Left lung (tissue), 4 donors: ENCODE measurements at regions not wholly inside any gene's neighbourhood (a gene's known extent, or its start where the extent isn't known, plus 50 kb on each side); places are given as distances from the start of the nearest gene placed in this dataset.

ENCODE experiments used
- ATAC-seq: fragments of 200-7000 bp; cut with Tn5 transposase; one replicate; pipeline ENCODE4 v1.9.1; 2020; ENCODE audit warnings: moderate library complexity
- DNase-seq, 4 donors: peaks; one replicate each; pipeline ENCODE4 v3.0.0-alpha.2; 2013 to 2020
- H3K27ac ChIP-seq, 2 donors: fragments of 200-600 bp; sonication (generic) in 1 of 2; one replicate each; pipeline versions ENCODE4 v1.5.0 to v1.8.0; 2020 to 2021
- H3K27me3 ChIP-seq, 2 donors: fragments of 200-600 bp; sonication (generic) in 1 of 2; one replicate each; pipeline versions ENCODE4 v1.5.0 to v1.8.0; 2020 to 2021
- H3K36me3 ChIP-seq, 2 donors: fragments of 200-600 bp; sonication (generic) in 1 of 2; one replicate each; pipeline versions ENCODE4 v1.5.0 to v1.8.0; 2020 to 2021
- H3K4me1 ChIP-seq, 2 donors: fragments of 200-600 bp; one replicate each; pipeline ENCODE4 v1.8.0; 2021
- H3K4me3 ChIP-seq, 2 donors: fragments of 200-600 bp; sonication (generic) in 1 of 2; one replicate each; pipeline versions ENCODE4 v1.5.0 to v1.8.0; 2020 to 2021; ENCODE audit warnings: mild to moderate bottlenecking in 1 of 2
- H3K9me3 ChIP-seq, 2 donors: fragments of 200-600 bp; sonication (generic) in 1 of 2; one replicate each; pipeline versions ENCODE4 v1.5.0 to v1.8.0; 2020 to 2021
- CTCF ChIP-seq, 2 donors: fragments of 200-600 bp; sonication (generic) in 1 of 2; IDR thresholded peaks; one replicate each; pipeline versions ENCODE4 v1.5.0 to v1.8.0; 2021; ENCODE audit warnings: antibody characterized with exemption in 2 of 2
- intact Hi-C, 2 donors: fragments of 100-400 bp; cut with DNase I; formaldehyde crosslinking; loops; one replicate each; pipeline versions ENCODE4 v1.11.2 to v1.14.2; 2022
- donor health status: DM: no; HTN: yes; CAD: no.
- donor health status: DM: no; HTN: no; CAD: no.

DNA sequence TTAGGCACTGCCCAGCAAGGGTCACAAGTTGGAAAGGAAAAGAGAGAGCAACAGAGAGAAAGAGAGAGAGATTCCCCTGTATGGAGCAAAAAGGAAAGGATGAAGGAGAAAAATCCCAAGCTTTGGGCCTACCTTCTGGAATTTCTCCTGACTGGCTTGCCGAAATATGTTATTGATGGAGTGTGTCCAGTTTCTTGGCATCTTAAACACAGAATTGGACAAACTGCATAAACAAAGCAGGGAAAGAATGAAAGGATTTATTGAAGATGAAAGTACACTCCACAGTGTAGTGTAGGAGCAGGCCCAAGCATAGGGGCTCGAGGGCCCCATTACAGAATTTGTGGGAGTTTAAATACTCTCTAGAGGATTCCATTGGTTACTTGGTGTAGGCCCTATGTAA lies 627.8 kb upstream of the CNTNAP2 start:
- ATAC-seq (no peak), DNase-seq (peak in 2 of 4 donors; percentile 22 to 24)
- no peaks in the 10 kb centered on the region for H3K4me1 ChIP-seq
- H3K36me3 ChIP-seq = no peaks in the 10 kb centered on the region
- H3K27me3 ChIP-seq = no peaks in the 10 kb centered on the region
- no peak overlapping the region for H3K4me3 ChIP-seq
- intact Hi-C loops = no loop called here
- peaks cover 0 to 37% of the 10 kb centered on the region in 2 donors for H3K9me3 ChIP-seq
- H3K27ac ChIP-seq = no peak overlapping the region
- no peak for TF ChIP-seq CTCF (IDR thresholded peaks at IDR 0.05)

GRCh38 chr7:145481985-145482384 lies 634.6 kb upstream of the CNTNAP2 start:
- Histone ChIP-seq H3K4me1 (no peaks in the 10 kb centered on the region), H3K36me3 (no peaks in the 10 kb centered on the region), H3K9me3 (peaks cover 0 to 17% of the 10 kb centered on the region in 2 donors), H3K4me3 (no peak overlapping the region), H3K27me3 (no peaks in the 10 kb centered on the region), H3K27ac (no peak overlapping the region)
- ATAC-seq (no peak), DNase-seq (no peak)
- intact Hi-C loops = no loop called here
- TF ChIP-seq CTCF (IDR thresholded peaks at IDR 0.05) = no peak

- ATAC-seq = no peak
- H3K36me3 ChIP-seq = no peaks in the 10 kb centered on the region
Measured at GRCh38 chr7:145478541-145478940, 638.1 kb upstream of the CNTNAP2 start.

GRCh38 chr7:145474009-145474686 lies 638.3 kb upstream of the TPK1 start:
- Histone ChIP-seq H3K9me3 (peaks cover 0 to 6% of the 10 kb centered on the region in 2 donors), H3K4me3 (no peak overlapping the region), H3K27me3 (no peaks in the 10 kb centered on the region), H3K27ac (no peak overlapping the region), H3K36me3 (no peaks in the 10 kb centered on the region), H3K4me1 (no peaks in the 10 kb centered on the region)
- DNase-seq = peak in 1 of 4 donors; percentile 15
- ATAC-seq = no peak
- intact Hi-C loops = no loop called here
- no peak for TF ChIP-seq CTCF (IDR thresholded peaks at IDR 0.05)

More at GRCh38 chr7:145478541-145478940, 638.1 kb upstream of the CNTNAP2 start:
- no peak for TF ChIP-seq CTCF (IDR thresholded peaks at IDR 0.05)
- intact Hi-C loops = no loop called here
- DNase-seq = no peak
- no peak overlapping the region for H3K4me3 ChIP-seq
- H3K4me1 ChIP-seq = no peaks in the 10 kb centered on the region
- H3K27me3 ChIP-seq = no peaks in the 10 kb centered on the region
- H3K9me3 ChIP-seq = peaks cover 0 to 10% of the 10 kb centered on the region in 2 donors
- no peak overlapping the region for H3K27ac ChIP-seq

GRCh38 chr7:145471883-145472282 lies 636.0 kb upstream of the TPK1 start:
- no peak overlapping the region for H3K27ac ChIP-seq
- H3K9me3 ChIP-seq = peaks cover 0 to 6% of the 10 kb centered on the region in 2 donors
- H3K4me1 ChIP-seq = no peaks in the 10 kb centered on the region
- ATAC-seq = no peak
- intact Hi-C loops = no loop called here
- no peaks in the 10 kb centered on the region for H3K36me3 ChIP-seq
- no peak for TF ChIP-seq CTCF (IDR thresholded peaks at IDR 0.05)
- H3K27me3 ChIP-seq = no peaks in the 10 kb centered on the region
- no peak for DNase-seq
- no peak overlapping the region for H3K4me3 ChIP-seq
